ENCODE measurements at regions not wholly inside any gene's neighbourhood (a gene's known extent, or its start where the extent isn't known, plus 50 kb on each side); places are given as distances from the start of the nearest gene placed in this dataset.
"Not testable (repeated sequence)": the region's sequence is repeated elsewhere in the genome, so short reads cannot be mapped to it uniquely, and the experiment has no call there.

DNA sequence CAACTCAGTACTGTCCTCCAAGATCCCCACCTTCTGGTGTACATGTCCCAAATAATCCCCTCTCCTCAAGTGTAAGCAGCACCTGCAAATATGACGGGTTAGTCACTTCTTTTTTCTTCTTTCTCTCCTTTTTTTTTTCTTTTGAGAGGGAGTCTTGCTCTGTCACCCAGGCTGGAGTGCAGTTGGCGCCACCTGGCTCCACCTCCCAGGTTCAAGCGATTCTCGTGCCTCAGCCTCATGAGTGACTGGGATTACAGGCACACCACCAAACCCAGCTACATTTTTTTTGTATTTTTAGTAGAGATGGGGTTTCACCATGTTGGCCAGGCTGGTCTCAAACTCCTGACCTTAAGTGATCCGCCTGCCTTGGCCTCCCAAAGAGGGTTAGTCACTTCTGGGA lies 123.8 kb upstream of the PALS2 start:
- TF ChIP-seq, protein P1, sequence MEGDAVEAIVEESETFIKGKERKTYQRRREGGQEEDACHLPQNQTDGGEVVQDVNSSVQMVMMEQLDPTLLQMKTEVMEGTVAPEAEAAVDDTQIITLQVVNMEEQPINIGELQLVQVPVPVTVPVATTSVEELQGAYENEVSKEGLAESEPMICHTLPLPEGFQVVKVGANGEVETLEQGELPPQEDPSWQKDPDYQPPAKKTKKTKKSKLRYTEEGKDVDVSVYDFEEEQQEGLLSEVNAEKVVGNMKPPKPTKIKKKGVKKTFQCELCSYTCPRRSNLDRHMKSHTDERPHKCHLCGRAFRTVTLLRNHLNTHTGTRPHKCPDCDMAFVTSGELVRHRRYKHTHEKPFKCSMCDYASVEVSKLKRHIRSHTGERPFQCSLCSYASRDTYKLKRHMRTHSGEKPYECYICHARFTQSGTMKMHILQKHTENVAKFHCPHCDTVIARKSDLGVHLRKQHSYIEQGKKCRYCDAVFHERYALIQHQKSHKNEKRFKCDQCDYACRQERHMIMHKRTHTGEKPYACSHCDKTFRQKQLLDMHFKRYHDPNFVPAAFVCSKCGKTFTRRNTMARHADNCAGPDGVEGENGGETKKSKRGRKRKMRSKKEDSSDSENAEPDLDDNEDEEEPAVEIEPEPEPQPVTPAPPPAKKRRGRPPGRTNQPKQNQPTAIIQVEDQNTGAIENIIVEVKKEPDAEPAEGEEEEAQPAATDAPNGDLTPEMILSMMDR (IDR thresholded peaks at IDR 0.05; ENCODE audit: insufficient read depth, low read length) = not testable (repeated sequence)
- TF ChIP-seq, protein P2, sequence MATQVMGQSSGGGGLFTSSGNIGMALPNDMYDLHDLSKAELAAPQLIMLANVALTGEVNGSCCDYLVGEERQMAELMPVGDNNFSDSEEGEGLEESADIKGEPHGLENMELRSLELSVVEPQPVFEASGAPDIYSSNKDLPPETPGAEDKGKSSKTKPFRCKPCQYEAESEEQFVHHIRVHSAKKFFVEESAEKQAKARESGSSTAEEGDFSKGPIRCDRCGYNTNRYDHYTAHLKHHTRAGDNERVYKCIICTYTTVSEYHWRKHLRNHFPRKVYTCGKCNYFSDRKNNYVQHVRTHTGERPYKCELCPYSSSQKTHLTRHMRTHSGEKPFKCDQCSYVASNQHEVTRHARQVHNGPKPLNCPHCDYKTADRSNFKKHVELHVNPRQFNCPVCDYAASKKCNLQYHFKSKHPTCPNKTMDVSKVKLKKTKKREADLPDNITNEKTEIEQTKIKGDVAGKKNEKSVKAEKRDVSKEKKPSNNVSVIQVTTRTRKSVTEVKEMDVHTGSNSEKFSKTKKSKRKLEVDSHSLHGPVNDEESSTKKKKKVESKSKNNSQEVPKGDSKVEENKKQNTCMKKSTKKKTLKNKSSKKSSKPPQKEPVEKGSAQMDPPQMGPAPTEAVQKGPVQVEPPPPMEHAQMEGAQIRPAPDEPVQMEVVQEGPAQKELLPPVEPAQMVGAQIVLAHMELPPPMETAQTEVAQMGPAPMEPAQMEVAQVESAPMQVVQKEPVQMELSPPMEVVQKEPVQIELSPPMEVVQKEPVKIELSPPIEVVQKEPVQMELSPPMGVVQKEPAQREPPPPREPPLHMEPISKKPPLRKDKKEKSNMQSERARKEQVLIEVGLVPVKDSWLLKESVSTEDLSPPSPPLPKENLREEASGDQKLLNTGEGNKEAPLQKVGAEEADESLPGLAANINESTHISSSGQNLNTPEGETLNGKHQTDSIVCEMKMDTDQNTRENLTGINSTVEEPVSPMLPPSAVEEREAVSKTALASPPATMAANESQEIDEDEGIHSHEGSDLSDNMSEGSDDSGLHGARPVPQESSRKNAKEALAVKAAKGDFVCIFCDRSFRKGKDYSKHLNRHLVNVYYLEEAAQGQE (IDR thresholded peaks at IDR 0.05; ENCODE audit: insufficient replicate concordance, low read depth) = not testable (repeated sequence)
- not testable (repeated sequence) for TF ChIP-seq POLR2AphosphoS5 (IDR thresholded peaks at IDR 0.05; ENCODE audit: low read depth)
